ENCODE measurements at regions not wholly inside any gene's neighbourhood (a gene's known extent, or its start where the extent isn't known, plus 50 kb on each side); places are given as distances from the start of the nearest gene placed in this dataset.
"Not testable (repeated sequence)": the region's sequence is repeated elsewhere in the genome, so short reads cannot be mapped to it uniquely, and the experiment has no call there.

- no peak for DNase-seq
Measured at GRCh38 chrX:27136325-27136724, 326.8 kb downstream of the PPP4R3C start.

GRCh38 chrX:27132862-27133261, 330.3 kb downstream of the PPP4R3C start:
- DNase-seq: no peak

- DNase-seq: not testable (repeated sequence)
Measured at GRCh38 chrX:27087176-27087575, 376.0 kb downstream of the PPP4R3C start.

GRCh38 chrX:27086237-27086636, 376.9 kb downstream of the PPP4R3C start:
- no peak for DNase-seq

- DNase-seq: no peak
Measured at GRCh38 chrX:27085346-27085745, 377.8 kb downstream of the PPP4R3C start.

GRCh38 chrX:27078371-27078770, 384.8 kb downstream of the PPP4R3C start:
- no peak for DNase-seq

GRCh38 chrX:27057883-27058282, 405.3 kb downstream of the PPP4R3C start:
- DNase-seq: no peak

- DNase-seq: no peak
Measured at GRCh38 chrX:27039332-27039731, 423.8 kb downstream of the PPP4R3C start.

GRCh38 chrX:27008486-27008885, 454.7 kb downstream of the PPP4R3C start:
- DNase-seq: no peak

GRCh38 chrX:26999634-27000033, 463.5 kb downstream of the PPP4R3C start:
- DNase-seq: no peak

GRCh38 chrX:26958261-26958660, 504.9 kb downstream of the PPP4R3C start:
- no peak for DNase-seq

- no peak for DNase-seq
Measured at GRCh38 chrX:26954029-26954428, 509.1 kb downstream of the PPP4R3C start.

- no peak for DNase-seq
Measured at GRCh38 chrX:26952213-26952612, 510.9 kb downstream of the PPP4R3C start.

- no peak for DNase-seq
Measured at GRCh38 chrX:26927419-26927818, 535.7 kb downstream of the PPP4R3C start.

- no peak for DNase-seq
Measured at GRCh38 chrX:26925088-26925487, 538.1 kb downstream of the PPP4R3C start.

GRCh38 chrX:26922278-26922677, 540.9 kb downstream of the PPP4R3C start:
- DNase-seq: no peak

GRCh38 chrX:26918631-26919030, 544.5 kb downstream of the PPP4R3C start:
- no peak for DNase-seq

GRCh38 chrX:26916991-26917390, 546.1 kb downstream of the PPP4R3C start:
- no peak for DNase-seq

- no peak for DNase-seq
Measured at GRCh38 chrX:26915064-26915463, 548.1 kb downstream of the PPP4R3C start.

- no peak for DNase-seq
Measured at GRCh38 chrX:26914232-26914631, 548.9 kb downstream of the PPP4R3C start.

GRCh38 chrX:26911785-26912184, 551.4 kb downstream of the PPP4R3C start:
- DNase-seq: not testable (repeated sequence)

GRCh38 chrX:26909728-26910127, 553.4 kb downstream of the PPP4R3C start:
- DNase-seq: no peak

GRCh38 chrX:26908218-26908617, 554.9 kb downstream of the PPP4R3C start:
- DNase-seq: no peak

- no peak for DNase-seq
Measured at GRCh38 chrX:26889574-26889973, 573.6 kb downstream of the PPP4R3C start.

GRCh38 chrX:26873736-26874135, 589.4 kb downstream of the PPP4R3C start:
- DNase-seq: no peak

GRCh38 chrX:26871967-26872366, 591.2 kb downstream of the PPP4R3C start:
- no peak for DNase-seq
